NCI-H187 (cell line): ENCODE measurements at regions not wholly inside any gene's neighbourhood (a gene's known extent, or its start where the extent isn't known, plus 50 kb on each side); places are given as distances from the start of the nearest gene placed in this dataset.

Experiments
- DNase-seq, 2 experiments: peaks; one replicate each; lab custom pipeline; 2025; lab: John Stamatoyannopoulos, UW

GRCh38 chr2:236855176-236855865, 230.4 kb upstream of the COPS8 start:
- no peak for DNase-seq

GRCh38 chr2:236855866-236856847, 229.5 kb upstream of the COPS8 start:
- DNase-seq = no peak

- no peak for DNase-seq
These were observed 228.8 kb upstream of the COPS8 start for GRCh38 chr2:236856848-236857235.

GRCh38 chr2:236857246-236857645, 228.4 kb upstream of the COPS8 start:
- no peak for DNase-seq

- no peak for DNase-seq
These were observed 227.9 kb upstream of the COPS8 start for GRCh38 chr2:236857781-236858180.

- no peak for DNase-seq
These were observed 227.0 kb upstream of the COPS8 start for GRCh38 chr2:236858661-236859060.

GRCh38 chr2:236859908-236860307, 225.8 kb upstream of the COPS8 start:
- no peak for DNase-seq

GRCh38 chr2:236861196-236861875, 224.4 kb upstream of the COPS8 start:
- no peak for DNase-seq

- DNase-seq = no peak
These were observed 223.7 kb upstream of the COPS8 start for GRCh38 chr2:236861944-236862343.

GRCh38 chr2:236862526-236862925, 223.2 kb upstream of the COPS8 start:
- no peak for DNase-seq

- no peak for DNase-seq
These were observed 222.5 kb upstream of the COPS8 start for GRCh38 chr2:236862961-236863728.

GRCh38 chr2:236863729-236864126, 222.0 kb upstream of the COPS8 start:
- no peak for DNase-seq

GRCh38 chr2:236865052-236865451, 220.6 kb upstream of the COPS8 start:
- DNase-seq = no peak

GRCh38 chr2:236866542-236867340, 218.9 kb upstream of the COPS8 start:
- no peak for DNase-seq

GRCh38 chr2:236867441-236868260, 218.0 kb upstream of the COPS8 start:
- DNase-seq = no peak

GRCh38 chr2:236870370-236870769, 215.3 kb upstream of the COPS8 start:
- no peak for DNase-seq

- DNase-seq = no peak
These were observed 214.1 kb upstream of the COPS8 start for GRCh38 chr2:236871500-236872001.

GRCh38 chr2:236872015-236872414, 213.7 kb upstream of the COPS8 start:
- DNase-seq = no peak

GRCh38 chr2:236872981-236873380, 212.7 kb upstream of the COPS8 start:
- DNase-seq = no peak

GRCh38 chr2:236873636-236874035, 212.1 kb upstream of the COPS8 start:
- no peak for DNase-seq
